ENCODE measurements at regions not wholly inside any gene's neighbourhood (a gene's known extent, or its start where the extent isn't known, plus 50 kb on each side); places are given as distances from the start of the nearest gene placed in this dataset.
"Not testable (repeated sequence)": the region's sequence is repeated elsewhere in the genome, so short reads cannot be mapped to it uniquely, and the experiment has no call there.

GRCh38 chr4:107409872-107410271, 310.2 kb downstream of the PAPSS1 start:
- not testable (repeated sequence) for H3K4me3 ChIP-seq (ENCODE audit: low read length); H3K9ac ChIP-seq (ENCODE audit: low read length); H3K27me3 ChIP-seq (ENCODE audit: control insufficient read depth, insufficient read depth, low read length); H3K36me3 ChIP-seq (ENCODE audit: control insufficient read depth, insufficient read depth, low read length); H3K27ac ChIP-seq (ENCODE audit: low read depth, low read length); H3K4me1 ChIP-seq (ENCODE audit: control insufficient read depth, insufficient read depth, low read length)

- no peaks in the 10 kb centered on the region for H3K36me3 ChIP-seq (ENCODE audit: control insufficient read depth, insufficient read depth, low read length)
- H3K4me3 ChIP-seq (ENCODE audit: low read length), result no peak overlapping the region
- no peak overlapping the region for H3K9ac ChIP-seq (ENCODE audit: low read length)
- no peaks in the 10 kb centered on the region for H3K4me1 ChIP-seq (ENCODE audit: control insufficient read depth, insufficient read depth, low read length)
- H3K27me3 ChIP-seq (ENCODE audit: control insufficient read depth, insufficient read depth, low read length), result no peaks in the 10 kb centered on the region
- no peak overlapping the region for H3K27ac ChIP-seq (ENCODE audit: low read depth, low read length)
Observed at GRCh38 chr4:107408968-107409367, 311.1 kb downstream of the PAPSS1 start.

DNA sequence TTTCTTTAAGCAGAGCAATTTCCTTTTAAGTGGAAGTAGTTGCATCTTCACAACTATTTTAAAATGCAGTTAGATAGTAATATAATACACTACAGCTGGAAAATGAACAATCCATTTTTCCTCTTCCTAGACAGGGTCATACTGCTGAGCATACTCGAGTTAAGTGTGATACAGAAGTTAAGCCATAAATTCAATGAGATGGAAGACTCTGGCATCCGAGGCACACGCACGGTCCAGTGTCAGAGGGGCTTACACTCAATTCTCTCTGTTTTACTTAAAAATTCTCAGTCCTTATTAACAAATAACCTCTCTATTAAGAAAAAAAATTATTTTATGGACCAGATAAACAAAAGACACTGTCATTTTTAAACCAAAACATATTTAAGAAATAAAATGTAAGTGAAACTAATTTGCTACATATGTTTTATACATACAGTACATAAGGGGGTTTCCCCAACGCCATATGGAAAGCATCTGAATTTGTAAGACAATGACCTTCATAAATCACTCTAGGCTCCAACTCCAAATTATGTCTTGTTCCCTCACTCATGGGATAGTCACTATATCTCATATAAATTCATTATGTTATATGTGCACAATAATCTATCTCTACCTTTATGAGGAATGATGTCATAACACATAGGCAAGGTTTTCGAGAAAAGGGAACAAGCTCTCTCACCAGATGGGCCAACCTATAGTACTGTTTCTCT, 315.3 kb downstream of the PAPSS1 start:
- Histone ChIP-seq H3K27ac (ENCODE audit: low read depth, low read length) (no peak overlapping the region), H3K36me3 (ENCODE audit: control insufficient read depth, insufficient read depth, low read length) (no peaks in the 10 kb centered on the region), H3K4me3 (ENCODE audit: low read length) (no peak overlapping the region), H3K9ac (ENCODE audit: low read length) (no peak overlapping the region), H3K27me3 (ENCODE audit: control insufficient read depth, insufficient read depth, low read length) (no peaks in the 10 kb centered on the region), H3K4me1 (ENCODE audit: control insufficient read depth, insufficient read depth, low read length) (no peaks in the 10 kb centered on the region)

- no peaks in the 10 kb centered on the region for H3K4me1 ChIP-seq (ENCODE audit: control insufficient read depth, insufficient read depth, low read length)
- H3K27me3 ChIP-seq (ENCODE audit: control insufficient read depth, insufficient read depth, low read length), result no peaks in the 10 kb centered on the region
Observed at GRCh38 chr4:107402291-107402690, 317.7 kb downstream of the PAPSS1 start.

GRCh38 chr4:107392951-107393350, 327.1 kb downstream of the PAPSS1 start:
- peak overlapping the region; percentile 29 for H3K4me3 ChIP-seq (ENCODE audit: low read length)
- H3K9ac ChIP-seq (ENCODE audit: low read length), result no peak overlapping the region
- H3K4me1 ChIP-seq (ENCODE audit: control insufficient read depth, insufficient read depth, low read length), result no peaks in the 10 kb centered on the region
- H3K36me3 ChIP-seq (ENCODE audit: control insufficient read depth, insufficient read depth, low read length), result no peaks in the 10 kb centered on the region
- peak overlapping the region; percentile 37 for H3K27ac ChIP-seq (ENCODE audit: low read depth, low read length)
- no peaks in the 10 kb centered on the region for H3K27me3 ChIP-seq (ENCODE audit: control insufficient read depth, insufficient read depth, low read length)

More at GRCh38 chr4:107402291-107402690, 317.7 kb downstream of the PAPSS1 start:
- Histone ChIP-seq H3K9ac (ENCODE audit: low read length) (no peak overlapping the region), H3K4me3 (ENCODE audit: low read length) (no peak overlapping the region), H3K27ac (ENCODE audit: low read depth, low read length) (no peak overlapping the region), H3K36me3 (ENCODE audit: control insufficient read depth, insufficient read depth, low read length) (no peaks in the 10 kb centered on the region)

DNA sequence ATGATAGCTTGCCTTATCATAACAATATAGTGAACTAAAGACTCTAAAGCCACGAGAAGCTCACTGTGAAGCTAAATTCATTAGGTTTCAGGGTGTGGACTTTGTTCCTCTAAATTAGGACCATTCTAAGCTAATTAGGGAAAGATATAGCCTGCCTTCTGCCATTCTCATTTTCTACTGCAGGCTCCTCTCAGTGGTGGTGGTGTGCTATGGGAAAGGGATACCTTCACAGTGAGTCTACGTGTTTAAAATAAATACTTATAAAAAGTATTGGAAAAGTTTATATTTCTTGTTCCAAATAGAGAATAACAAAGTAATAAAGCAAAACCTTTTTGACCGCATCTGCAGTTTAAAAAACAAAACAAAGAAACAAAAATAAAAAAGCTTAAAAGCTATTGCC, 327.7 kb downstream of the PAPSS1 start:
- Histone ChIP-seq H3K36me3 (ENCODE audit: control insufficient read depth, insufficient read depth, low read length) (no peaks in the 10 kb centered on the region), H3K4me3 (ENCODE audit: low read length) (peak overlapping the region; percentile 29), H3K4me1 (ENCODE audit: control insufficient read depth, insufficient read depth, low read length) (no peaks in the 10 kb centered on the region), H3K27ac (ENCODE audit: low read depth, low read length) (no peak overlapping the region), H3K9ac (ENCODE audit: low read length) (no peak overlapping the region), H3K27me3 (ENCODE audit: control insufficient read depth, insufficient read depth, low read length) (no peaks in the 10 kb centered on the region)

GRCh38 chr4:107391630-107392028, 328.4 kb downstream of the PAPSS1 start:
- Histone ChIP-seq H3K4me3 (ENCODE audit: low read length) (no peak overlapping the region), H3K27me3 (ENCODE audit: control insufficient read depth, insufficient read depth, low read length) (no peaks in the 10 kb centered on the region), H3K4me1 (ENCODE audit: control insufficient read depth, insufficient read depth, low read length) (no peaks in the 10 kb centered on the region), H3K36me3 (ENCODE audit: control insufficient read depth, insufficient read depth, low read length) (no peaks in the 10 kb centered on the region), H3K9ac (ENCODE audit: low read length) (no peak overlapping the region), H3K27ac (ENCODE audit: low read depth, low read length) (no peak overlapping the region)

DNA sequence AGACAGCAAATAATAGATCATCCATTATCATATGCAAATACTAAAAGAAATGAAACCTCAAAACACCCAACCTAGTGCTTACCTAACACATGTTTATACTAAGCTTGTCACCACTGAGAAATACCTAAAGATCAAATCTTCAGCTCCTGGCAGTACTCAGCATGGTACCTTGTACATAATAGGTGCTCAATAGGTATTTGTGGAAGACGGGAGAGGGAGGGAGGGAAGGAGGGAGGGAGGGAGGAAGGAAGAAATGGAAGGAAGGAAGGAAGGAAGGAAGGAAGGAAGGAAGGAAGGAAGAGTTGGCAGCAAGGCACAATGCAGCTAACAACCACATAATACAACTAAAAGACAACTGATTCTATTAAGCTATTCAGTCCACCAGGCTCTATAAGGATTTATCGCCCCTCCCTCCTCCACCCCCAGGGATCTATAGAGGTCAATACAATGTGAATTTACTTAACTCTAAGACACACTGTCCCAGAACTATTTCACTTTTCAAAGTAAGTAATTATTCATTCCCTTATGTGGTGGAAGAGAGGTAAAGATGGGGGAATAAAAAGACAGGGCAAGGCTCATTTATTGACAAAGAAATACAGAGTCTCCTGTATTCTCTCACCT, 328.9 kb downstream of the PAPSS1 start:
- Histone ChIP-seq H3K4me3 (ENCODE audit: low read length) (no peak overlapping the region), H3K36me3 (ENCODE audit: control insufficient read depth, insufficient read depth, low read length) (no peaks in the 10 kb centered on the region), H3K4me1 (ENCODE audit: control insufficient read depth, insufficient read depth, low read length) (no peaks in the 10 kb centered on the region), H3K27me3 (ENCODE audit: control insufficient read depth, insufficient read depth, low read length) (no peaks in the 10 kb centered on the region), H3K9ac (ENCODE audit: low read length) (no peak overlapping the region), H3K27ac (ENCODE audit: low read depth, low read length) (no peak overlapping the region)

DNA sequence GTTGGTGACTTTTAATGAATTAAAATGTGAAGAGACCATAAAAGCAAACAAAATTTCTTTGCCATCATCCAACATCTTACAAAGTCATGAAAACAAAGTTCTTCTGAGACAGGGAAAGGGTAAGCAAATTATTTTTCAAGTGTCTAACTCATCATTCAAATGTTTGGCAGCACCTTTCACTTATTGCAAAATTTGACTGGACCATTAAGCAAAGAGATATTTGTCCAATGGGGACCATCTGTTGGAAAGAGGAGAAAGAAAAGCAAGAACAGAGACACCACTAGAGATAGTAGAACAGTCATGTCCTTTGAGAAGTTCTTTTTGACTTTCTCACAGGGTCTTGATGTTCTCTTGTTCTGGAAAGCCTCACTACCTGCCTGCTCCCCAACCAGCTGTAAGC, 330.1 kb downstream of the PAPSS1 start:
- Histone ChIP-seq H3K36me3 (ENCODE audit: control insufficient read depth, insufficient read depth, low read length) (no peaks in the 10 kb centered on the region), H3K27me3 (ENCODE audit: control insufficient read depth, insufficient read depth, low read length) (no peaks in the 10 kb centered on the region), H3K4me1 (ENCODE audit: control insufficient read depth, insufficient read depth, low read length) (no peaks in the 10 kb centered on the region), H3K27ac (ENCODE audit: low read depth, low read length) (no peak overlapping the region), H3K9ac (ENCODE audit: low read length) (no peak overlapping the region), H3K4me3 (ENCODE audit: low read length) (no peak overlapping the region)

DNA sequence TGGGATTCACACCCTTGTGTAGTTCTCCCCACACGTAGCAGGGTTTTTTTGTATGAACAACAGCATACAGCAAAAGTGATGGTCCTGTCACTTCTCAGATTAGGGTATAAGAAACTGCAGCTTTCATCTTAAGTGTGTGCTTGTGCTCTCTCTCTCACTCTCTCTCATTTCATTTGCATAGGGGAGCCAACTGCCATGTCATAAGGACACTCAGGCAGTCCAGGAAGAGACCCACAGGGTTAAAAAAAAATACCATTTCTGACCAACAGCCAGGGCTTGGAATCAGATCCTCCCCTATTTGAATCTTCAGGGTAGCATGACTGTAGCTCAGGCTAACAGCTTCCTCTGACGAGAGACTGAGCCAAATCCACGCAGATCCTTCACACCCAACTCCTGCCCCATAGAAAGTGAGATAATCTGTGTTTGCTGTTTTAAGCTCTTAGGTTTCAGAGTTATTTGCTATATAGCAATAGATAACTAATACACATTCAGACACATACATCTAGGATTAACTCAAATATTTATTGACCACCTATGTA, 331.2 kb downstream of the PAPSS1 start:
- Histone ChIP-seq H3K4me1 (ENCODE audit: control insufficient read depth, insufficient read depth, low read length) (no peaks in the 10 kb centered on the region), H3K27ac (ENCODE audit: low read depth, low read length) (no peak overlapping the region), H3K27me3 (ENCODE audit: control insufficient read depth, insufficient read depth, low read length) (no peaks in the 10 kb centered on the region)

GRCh38 chr4:107380836-107381438, 339.1 kb downstream of the PAPSS1 start:
- Histone ChIP-seq H3K27ac (ENCODE audit: low read depth, low read length) (no peak overlapping the region), H3K4me3 (ENCODE audit: low read length) (no peak overlapping the region), H3K9ac (ENCODE audit: low read length) (no peak overlapping the region), H3K27me3 (ENCODE audit: control insufficient read depth, insufficient read depth, low read length) (no peaks in the 10 kb centered on the region), H3K4me1 (ENCODE audit: control insufficient read depth, insufficient read depth, low read length) (no peaks in the 10 kb centered on the region), H3K36me3 (ENCODE audit: control insufficient read depth, insufficient read depth, low read length) (no peaks in the 10 kb centered on the region)

More for the DNA sequence above, 331.2 kb downstream of the PAPSS1 start:
- Histone ChIP-seq H3K36me3 (ENCODE audit: control insufficient read depth, insufficient read depth, low read length) (no peaks in the 10 kb centered on the region), H3K4me3 (ENCODE audit: low read length) (no peak overlapping the region), H3K9ac (ENCODE audit: low read length) (no peak overlapping the region)

DNA sequence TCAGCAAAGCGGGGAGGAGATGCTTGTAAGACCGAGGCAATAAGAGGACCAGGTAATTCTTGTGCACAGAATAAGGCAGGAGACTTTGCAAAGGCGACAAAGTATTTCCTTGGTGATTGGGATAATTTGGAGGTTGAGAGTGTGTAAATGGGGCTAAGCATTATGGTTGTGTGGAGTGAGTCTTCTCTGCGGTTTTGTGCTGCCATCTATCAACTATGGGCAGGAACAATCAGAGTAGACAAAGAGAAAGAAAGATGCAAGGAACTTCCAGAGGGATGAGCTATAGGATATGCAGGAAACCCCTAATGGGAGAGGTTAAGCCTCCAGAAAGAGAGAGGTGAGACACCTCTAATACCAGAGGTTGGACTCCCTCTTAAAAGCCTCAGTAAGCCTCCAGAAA, 339.8 kb downstream of the PAPSS1 start:
- Histone ChIP-seq H3K36me3 (ENCODE audit: control insufficient read depth, insufficient read depth, low read length) (no peaks in the 10 kb centered on the region), H3K27ac (ENCODE audit: low read depth, low read length) (no peak overlapping the region), H3K27me3 (ENCODE audit: control insufficient read depth, insufficient read depth, low read length) (no peaks in the 10 kb centered on the region), H3K4me1 (ENCODE audit: control insufficient read depth, insufficient read depth, low read length) (no peaks in the 10 kb centered on the region), H3K4me3 (ENCODE audit: low read length) (no peak overlapping the region), H3K9ac (ENCODE audit: low read length) (no peak overlapping the region)

All from rectal smooth muscle tissue (tissue), 1 donor.